ENCODE measurements at regions not wholly inside any gene's neighbourhood (a gene's known extent, or its start where the extent isn't known, plus 50 kb on each side); places are given as distances from the start of the nearest gene placed in this dataset.

DNA sequence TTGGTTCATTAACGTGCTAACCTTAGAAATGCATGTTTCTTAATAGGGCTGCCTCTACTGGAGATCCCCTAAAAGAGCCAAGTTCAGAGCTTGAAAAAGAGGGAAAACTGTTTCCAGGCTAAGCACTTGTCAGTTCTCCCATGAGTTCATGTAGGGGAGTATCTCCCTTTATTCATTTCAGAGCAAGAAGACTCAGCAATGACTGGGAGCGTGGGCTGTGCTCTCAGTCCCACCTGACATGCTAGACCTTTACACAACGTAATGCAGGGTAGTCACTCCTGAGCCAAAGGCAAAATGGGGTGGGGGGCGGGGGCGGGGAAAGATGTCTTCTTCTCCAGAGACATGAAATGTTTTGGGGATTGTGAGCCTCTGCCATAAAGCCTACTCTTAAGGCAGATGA is 420.1 kb upstream of the MCTP2 start:
- TF ChIP-seq TP53 (CRISPR knock-in tag; IDR thresholded peaks at IDR 0.05), result no peak
- TF ChIP-seq CTCF (IDR thresholded peaks at IDR 0.05), result no peak
- no peak for TF ChIP-seq FOXP1 (CRISPR knock-in tag; IDR thresholded peaks at IDR 0.05; ENCODE audit: borderline replicate concordance)
- TF ChIP-seq, protein P1, sequence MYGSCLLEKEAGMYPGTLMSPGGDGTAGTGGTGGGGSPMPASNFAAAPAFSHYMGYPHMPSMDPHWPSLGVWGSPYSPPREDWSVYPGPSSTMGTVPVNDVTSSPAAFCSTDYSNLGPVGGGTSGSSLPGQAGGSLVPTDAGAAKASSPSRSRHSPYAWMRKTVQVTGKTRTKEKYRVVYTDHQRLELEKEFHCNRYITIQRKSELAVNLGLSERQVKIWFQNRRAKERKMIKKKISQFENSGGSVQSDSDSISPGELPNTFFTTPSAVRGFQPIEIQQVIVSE (CRISPR knock-in tag; IDR thresholded peaks at IDR 0.05; ENCODE audit: borderline replicate concordance), result no peak
- TF ChIP-seq ELF4 (CRISPR knock-in tag; IDR thresholded peaks at IDR 0.05; ENCODE audit: low read depth), result no peak
- TF ChIP-seq ZNF423 (CRISPR knock-in tag; IDR thresholded peaks at IDR 0.05), result no peak
- TF ChIP-seq PRDM15 (CRISPR knock-in tag; IDR thresholded peaks at IDR 0.05), result no peak
- TF ChIP-seq ESRRA (CRISPR knock-in tag; IDR thresholded peaks at IDR 0.05; ENCODE audit: borderline replicate concordance), result no peak
- TF ChIP-seq IRF2 (CRISPR knock-in tag; IDR thresholded peaks at IDR 0.05; ENCODE audit: borderline replicate concordance, low read depth), result no peak
- no peak for TF ChIP-seq ATF1 (CRISPR knock-in tag; IDR thresholded peaks at IDR 0.05)
- TF ChIP-seq NR3C1 (CRISPR knock-in tag; conservative IDR thresholded peaks at IDR 0.05; ENCODE audit: low read depth), result no peak
